ENCODE measurements at regions not wholly inside any gene's neighbourhood (a gene's known extent, or its start where the extent isn't known, plus 50 kb on each side); places are given as distances from the start of the nearest gene placed in this dataset.

GRCh38 chr16:85173981-85174751 lies 61.9 kb upstream of the CIBAR2 start:
- no peak for DNase-seq (ENCODE audit: low spot score)

GRCh38 chr16:85174871-85175723 lies 62.8 kb upstream of the CIBAR2 start:
- no peak for DNase-seq (ENCODE audit: low spot score)

- DNase-seq (ENCODE audit: low spot score) = no peak
Measured at GRCh38 chr16:85175724-85176233, 63.5 kb upstream of the CIBAR2 start.

GRCh38 chr16:85176541-85177447 lies 64.5 kb upstream of the CIBAR2 start:
- no peak for DNase-seq (ENCODE audit: low spot score)

- DNase-seq (ENCODE audit: low spot score) = no peak
Measured at GRCh38 chr16:85177448-85177846, 65.2 kb upstream of the CIBAR2 start.

- DNase-seq (ENCODE audit: low spot score) = no peak
Measured at GRCh38 chr16:85178006-85178591, 65.8 kb upstream of the CIBAR2 start.

GRCh38 chr16:85178596-85178995 lies 66.3 kb upstream of the CIBAR2 start:
- DNase-seq (ENCODE audit: low spot score) = no peak

GRCh38 chr16:85179344-85180046 lies 67.2 kb upstream of the CIBAR2 start:
- no peak for DNase-seq (ENCODE audit: low spot score)

- DNase-seq (ENCODE audit: low spot score) = no peak
Measured at GRCh38 chr16:85180047-85180826, 68.0 kb upstream of the CIBAR2 start.

GRCh38 chr16:85180827-85181738 lies 68.8 kb upstream of the CIBAR2 start:
- DNase-seq (ENCODE audit: low spot score) = no peak

- no peak for DNase-seq (ENCODE audit: low spot score)
Measured at GRCh38 chr16:85181739-85182129, 69.5 kb upstream of the CIBAR2 start.

- DNase-seq (ENCODE audit: low spot score) = no peak
Measured at GRCh38 chr16:85182286-85182685, 70.0 kb upstream of the CIBAR2 start.

GRCh38 chr16:85182774-85183173 lies 70.5 kb upstream of the CIBAR2 start:
- no peak for DNase-seq (ENCODE audit: low spot score)

GRCh38 chr16:85183564-85183963 lies 71.3 kb upstream of the CIBAR2 start:
- no peak for DNase-seq (ENCODE audit: low spot score)

- no peak for DNase-seq (ENCODE audit: low spot score)
Measured at GRCh38 chr16:85184404-85184803, 72.1 kb upstream of the CIBAR2 start.

- no peak for DNase-seq (ENCODE audit: low spot score)
Measured at GRCh38 chr16:85185303-85186100, 73.2 kb upstream of the CIBAR2 start.

GRCh38 chr16:85187002-85187401 lies 74.7 kb upstream of the CIBAR2 start:
- DNase-seq (ENCODE audit: low spot score) = peak; percentile 24

GRCh38 chr16:85187447-85187846 lies 75.2 kb upstream of the CIBAR2 start:
- DNase-seq (ENCODE audit: low spot score) = no peak
